MM.1S (cell line): ENCODE measurements at regions not wholly inside any gene's neighbourhood (a gene's known extent, or its start where the extent isn't known, plus 50 kb on each side); places are given as distances from the start of the nearest gene placed in this dataset.

ENCODE experiments used
- DNase-seq: peaks from one replicate; pipeline ENCODE4 v3.0.0-alpha.2; 2015
- H2AFZ ChIP-seq: fragments of 300-600 bp; sonication (generic); 2 replicates; pipeline ENCODE4 v1.6.0; 2016; ENCODE audit warnings: antibody characterized with exemption, low read length
- H3F3A ChIP-seq: fragments of 300-600 bp; sonication (generic); 2 replicates; pipeline ENCODE4 v1.6.1; 2016; ENCODE audit warnings: mild to moderate bottlenecking, antibody characterized with exemption, low read length, moderate library complexity, mixed read lengths; ENCODE audit not compliant: insufficient read depth
- H3K27ac ChIP-seq: fragments of 300-600 bp; sonication (generic); 2 replicates; pipeline ENCODE4 v1.5.1; 2016; ENCODE audit warnings: mild to moderate bottlenecking, low read length
- H3K27me3 ChIP-seq: fragments of 300-600 bp; sonication (generic); replicated peaks from 2 replicates; pipeline ENCODE4 v1.6.0; 2016; ENCODE audit warnings: low read length; ENCODE audit not compliant: insufficient read depth
- H3K36me3 ChIP-seq: fragments of 300-600 bp; sonication (generic); replicated peaks from 2 replicates; pipeline ENCODE4 v1.6.1; 2016; ENCODE audit warnings: mild to moderate bottlenecking, low read length, mixed read lengths; ENCODE audit not compliant: insufficient read depth
- H3K4me1 ChIP-seq: fragments of 300-600 bp; sonication (generic); 2 replicates; pipeline ENCODE4 v1.6.1; 2016; ENCODE audit warnings: low read length, mixed read lengths
- H3K4me2 ChIP-seq: fragments of 300-600 bp; sonication (generic); 2 replicates; pipeline ENCODE4 v1.6.0; 2016; ENCODE audit warnings: low read depth, low read length
- H3K4me3 ChIP-seq: fragments of 300-600 bp; sonication (generic); 2 replicates; pipeline ENCODE4 v1.5.1; 2016; ENCODE audit warnings: low read length, mixed read lengths
- H3K79me2 ChIP-seq: fragments of 300-600 bp; sonication (generic); 2 replicates; pipeline ENCODE4 v1.6.1; 2016; ENCODE audit warnings: mixed run types, low read length, mixed read lengths
- H3K9ac ChIP-seq: fragments of 300-600 bp; sonication (generic); 2 replicates; pipeline ENCODE4 v1.6.1; 2016; ENCODE audit warnings: low read length, mixed read lengths
- H3K9me2 ChIP-seq: fragments of 300-600 bp; sonication (generic); replicated peaks from 2 replicates; pipeline ENCODE4 v1.6.1; 2016; ENCODE audit warnings: mild to moderate bottlenecking, low read length, mixed read lengths; ENCODE audit not compliant: insufficient read depth
- H3K9me3 ChIP-seq: fragments of 300-600 bp; sonication (generic); replicated peaks from 2 replicates; pipeline ENCODE4 v1.6.1; 2016; ENCODE audit warnings: mild to moderate bottlenecking, low read length, mixed read lengths; ENCODE audit not compliant: insufficient read depth
- H4K20me1 ChIP-seq: fragments of 300-600 bp; sonication (generic); 2 replicates; pipeline ENCODE4 v1.6.1; 2016; ENCODE audit warnings: mild to moderate bottlenecking, low read length, moderate library complexity, mixed read lengths; ENCODE audit not compliant: insufficient read depth
- EZH2 ChIP-seq: fragments of 300-600 bp; sonication (generic); optimal IDR thresholded peaks from 2 replicates; pipeline ENCODE3; 2017; ENCODE audit warnings: low read depth, mild to moderate bottlenecking, antibody characterized with exemption, low read length, mixed read lengths
- EZH2phosphoT487 ChIP-seq: fragments of 300-600 bp; sonication (generic); IDR thresholded peaks from 2 replicates; pipeline ENCODE4 v1.6.1; 2018; ENCODE audit warnings: antibody characterized with exemption, low read length
- TF ChIP-seq, protein P1 (sequence below): fragments of 300-600 bp; sonication (generic); IDR thresholded peaks from 2 replicates; pipeline ENCODE4 v1.5.1; 2016; ENCODE audit warnings: antibody characterized with exemption, low read length, mixed read lengths

DNA sequence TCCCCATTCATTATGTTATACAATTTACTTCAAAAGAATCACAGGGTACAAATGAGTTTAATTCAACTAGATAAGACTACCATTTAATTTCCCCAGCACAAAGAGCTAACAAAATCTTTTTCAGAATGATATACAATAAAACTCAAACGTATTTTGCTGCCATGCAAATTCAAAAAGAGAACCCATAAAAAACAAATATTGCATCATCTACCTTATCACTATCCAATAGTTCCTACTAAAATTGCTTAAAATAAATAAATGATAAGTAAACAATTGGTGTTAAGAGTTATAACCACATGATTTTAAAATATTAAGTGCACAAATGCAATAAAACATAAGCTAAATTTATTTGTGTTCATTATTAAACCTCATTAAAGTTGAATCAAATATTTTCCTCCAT lies 919.4 kb downstream of the SLITRK5 start:
- H3K27me3 ChIP-seq, result no peaks in the 10 kb centered on the region
- H2AFZ ChIP-seq, result no peak overlapping the region
- TF ChIP-seq EZH2, result no peak
- TF ChIP-seq, protein P1, sequence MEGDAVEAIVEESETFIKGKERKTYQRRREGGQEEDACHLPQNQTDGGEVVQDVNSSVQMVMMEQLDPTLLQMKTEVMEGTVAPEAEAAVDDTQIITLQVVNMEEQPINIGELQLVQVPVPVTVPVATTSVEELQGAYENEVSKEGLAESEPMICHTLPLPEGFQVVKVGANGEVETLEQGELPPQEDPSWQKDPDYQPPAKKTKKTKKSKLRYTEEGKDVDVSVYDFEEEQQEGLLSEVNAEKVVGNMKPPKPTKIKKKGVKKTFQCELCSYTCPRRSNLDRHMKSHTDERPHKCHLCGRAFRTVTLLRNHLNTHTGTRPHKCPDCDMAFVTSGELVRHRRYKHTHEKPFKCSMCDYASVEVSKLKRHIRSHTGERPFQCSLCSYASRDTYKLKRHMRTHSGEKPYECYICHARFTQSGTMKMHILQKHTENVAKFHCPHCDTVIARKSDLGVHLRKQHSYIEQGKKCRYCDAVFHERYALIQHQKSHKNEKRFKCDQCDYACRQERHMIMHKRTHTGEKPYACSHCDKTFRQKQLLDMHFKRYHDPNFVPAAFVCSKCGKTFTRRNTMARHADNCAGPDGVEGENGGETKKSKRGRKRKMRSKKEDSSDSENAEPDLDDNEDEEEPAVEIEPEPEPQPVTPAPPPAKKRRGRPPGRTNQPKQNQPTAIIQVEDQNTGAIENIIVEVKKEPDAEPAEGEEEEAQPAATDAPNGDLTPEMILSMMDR, result no peak
- TF ChIP-seq EZH2phosphoT487, result no peak
- no peaks in the 10 kb centered on the region for H3K9me3 ChIP-seq
- no peak overlapping the region for H3K4me2 ChIP-seq
- H3K79me2 ChIP-seq, result no peaks in the 10 kb centered on the region
- no peaks in the 10 kb centered on the region for H3K4me1 ChIP-seq
- no peak for DNase-seq
- H3K9me2 ChIP-seq, result no peaks in the 10 kb centered on the region
- no peak overlapping the region for H3K27ac ChIP-seq
- no peaks in the 10 kb centered on the region for H4K20me1 ChIP-seq
- no peak overlapping the region for H3K9ac ChIP-seq
- no peaks in the 10 kb centered on the region for H3F3A ChIP-seq
- H3K36me3 ChIP-seq, result no peaks in the 10 kb centered on the region
- no peak overlapping the region for H3K4me3 ChIP-seq

DNA sequence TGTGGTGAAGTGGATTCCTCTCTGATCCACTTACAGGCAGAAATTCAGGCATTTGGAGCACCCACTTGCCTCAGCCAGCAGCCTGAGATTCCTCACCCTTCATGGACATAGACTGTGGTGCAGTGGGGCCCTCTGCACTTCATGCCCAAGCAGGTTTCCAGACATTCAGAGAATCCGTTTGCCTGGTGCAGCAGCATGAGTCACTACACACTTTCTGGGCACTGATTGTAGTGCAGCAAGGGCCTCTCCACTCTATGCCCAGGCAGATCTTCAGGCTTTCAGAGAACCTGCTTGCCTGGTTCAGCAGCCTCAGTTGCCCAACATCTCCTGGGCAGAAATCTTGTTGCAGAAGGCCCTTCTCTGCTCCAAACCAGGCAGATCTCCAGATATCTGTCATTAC lies 920.9 kb downstream of the SLITRK5 start:
- DNase-seq, result no peak
- Histone ChIP-seq H3F3A (no peaks in the 10 kb centered on the region), H3K79me2 (no peaks in the 10 kb centered on the region), H3K9me2 (no peaks in the 10 kb centered on the region), H3K27ac (no peak overlapping the region), H2AFZ (no peak overlapping the region), H3K27me3 (no peaks in the 10 kb centered on the region), H3K4me2 (no peak overlapping the region), H4K20me1 (no peaks in the 10 kb centered on the region), H3K36me3 (no peaks in the 10 kb centered on the region), H3K4me3 (no peak overlapping the region), H3K9ac (no peak overlapping the region), H3K4me1 (no peaks in the 10 kb centered on the region), H3K9me3 (no peaks in the 10 kb centered on the region)
- TF ChIP-seq EZH2phosphoT487 (no peak), EZH2 (no peak)
- TF ChIP-seq, protein P1, result no peak

DNA sequence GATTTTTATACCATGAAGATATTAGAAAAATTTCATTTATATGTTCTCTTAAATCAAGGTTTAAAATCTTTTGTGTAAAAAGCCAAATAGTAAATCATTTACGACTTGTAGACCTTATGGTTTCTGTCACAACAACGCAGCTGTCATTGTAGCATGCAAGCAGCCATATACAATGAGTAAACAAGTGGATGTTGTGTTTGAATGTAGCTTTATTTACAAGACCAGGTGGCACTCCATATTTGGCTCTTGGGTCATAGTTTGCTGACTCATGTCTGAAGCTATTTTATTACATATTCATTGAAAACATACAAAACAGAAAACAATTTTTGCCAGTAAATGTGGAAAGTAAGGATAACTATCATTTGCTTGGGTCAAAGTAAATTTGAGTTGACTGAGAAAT lies 930.8 kb downstream of the SLITRK5 start:
- DNase-seq, result no peak
- H3K79me2 ChIP-seq, result no peaks in the 10 kb centered on the region

More for the DNA sequence above, 930.8 kb downstream of the SLITRK5 start:
- no peak overlapping the region for H3K4me3 ChIP-seq
- no peaks in the 10 kb centered on the region for H4K20me1 ChIP-seq
- no peaks in the 10 kb centered on the region for H3K27me3 ChIP-seq
- H3K27ac ChIP-seq, result no peak overlapping the region
- no peak overlapping the region for H2AFZ ChIP-seq
- no peaks in the 10 kb centered on the region for H3K9me3 ChIP-seq
- no peak overlapping the region for H3K9ac ChIP-seq
- no peaks in the 10 kb centered on the region for H3K9me2 ChIP-seq
- H3K4me2 ChIP-seq, result no peak overlapping the region
- H3K4me1 ChIP-seq, result no peaks in the 10 kb centered on the region
- H3F3A ChIP-seq, result no peaks in the 10 kb centered on the region
- TF ChIP-seq EZH2, result no peak
- no peak for TF ChIP-seq EZH2phosphoT487
- TF ChIP-seq, protein P1, result no peak
- H3K36me3 ChIP-seq, result no peaks in the 10 kb centered on the region
